ENCODE measurements at regions not wholly inside any gene's neighbourhood (a gene's known extent, or its start where the extent isn't known, plus 50 kb on each side); places are given as distances from the start of the nearest gene placed in this dataset.

DNA sequence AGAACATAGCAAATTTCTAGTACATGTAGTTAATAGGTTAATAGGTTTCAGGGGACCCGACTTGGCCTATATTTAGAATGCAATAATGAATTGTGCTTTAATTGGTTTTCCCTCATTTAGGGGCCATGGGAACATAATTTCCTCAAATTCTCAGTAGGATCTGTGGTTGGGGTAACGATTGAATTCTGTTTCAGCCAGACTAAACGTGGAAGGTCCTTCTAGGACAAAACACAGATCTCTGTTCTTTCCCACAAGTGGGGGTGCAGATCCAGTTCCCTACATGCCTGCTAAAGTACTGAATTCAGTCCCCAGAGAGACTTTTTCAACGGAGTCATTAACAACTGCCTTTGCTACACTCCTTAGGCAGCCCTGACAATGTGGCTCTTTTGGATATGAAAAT lies 50.7 kb upstream of the AGBL1 start:
- no peak overlapping the region for H3K4me3 ChIP-seq
- H3K27me3 ChIP-seq = peaks cover 3% of the 10 kb centered on the region
- no peaks in the 10 kb centered on the region for H3K36me3 ChIP-seq
- no peaks in the 10 kb centered on the region for H3K4me1 ChIP-seq (ENCODE audit: low read depth)
- no peak for DNase-seq (ENCODE audit: low read depth in 1 of 2, low spot score in 1 of 2)
- TF ChIP-seq CTCF (IDR thresholded peaks at IDR 0.05; ENCODE audit: low read depth, low read length) = no peak
- H3K27ac ChIP-seq = no peak overlapping the region
- no peaks in the 10 kb centered on the region for H3K9me3 ChIP-seq (ENCODE audit: low read depth)

Measured in cardiac muscle cell (in vitro differentiated cells and primary cell).